Right atrium auricular region (tissue), 2 donors: ENCODE measurements at regions not wholly inside any gene's neighbourhood (a gene's known extent, or its start where the extent isn't known, plus 50 kb on each side); places are given as distances from the start of the nearest gene placed in this dataset.

Source experiments
- DNase-seq: peaks from one replicate; pipeline ENCODE4 v3.0.0-alpha.2; 2019; ENCODE audit warnings: low spot score
- H3K27ac ChIP-seq, 2 donors: fragments of 200-600 bp; sonication (generic); 1 replicate in 1 of 2; 2 replicates in 1 of 2; pipeline ENCODE4 v1.5.1; 2016 to 2019
- H3K27me3 ChIP-seq, 2 donors: fragments of 200-600 bp; sonication (generic); one replicate each; pipeline versions ENCODE4 v1.5.1 to v1.6.0; 2017 to 2019
- H3K36me3 ChIP-seq: fragments of 200-600 bp; sonication (generic); one replicate; pipeline ENCODE4 v1.5.1; 2016
- H3K4me1 ChIP-seq, 2 donors: fragments of 200-600 bp; sonication (generic); one replicate each; pipeline versions ENCODE4 v1.5.1 to v1.6.0; 2017 to 2019
- H3K4me3 ChIP-seq, 2 donors: fragments of 200-600 bp; sonication (generic); 1 replicate in 1 of 2; 2 replicates in 1 of 2; pipeline ENCODE4 v1.5.1; 2017 to 2019; ENCODE audit warnings: mild to moderate bottlenecking in 1 of 2, moderate library complexity in 1 of 2
- H3K9me3 ChIP-seq, 2 donors: fragments of 200-600 bp; sonication (generic); one replicate each; pipeline ENCODE4 v1.5.1; 2019
- TF ChIP-seq, protein P1 (sequence below), 2 donors: fragments of 200-600 bp; sonication (generic); IDR thresholded peaks; one replicate each; pipeline ENCODE4 v1.5.1; 2019; ENCODE audit warnings: antibody characterized with exemption in 2 of 2

DNA sequence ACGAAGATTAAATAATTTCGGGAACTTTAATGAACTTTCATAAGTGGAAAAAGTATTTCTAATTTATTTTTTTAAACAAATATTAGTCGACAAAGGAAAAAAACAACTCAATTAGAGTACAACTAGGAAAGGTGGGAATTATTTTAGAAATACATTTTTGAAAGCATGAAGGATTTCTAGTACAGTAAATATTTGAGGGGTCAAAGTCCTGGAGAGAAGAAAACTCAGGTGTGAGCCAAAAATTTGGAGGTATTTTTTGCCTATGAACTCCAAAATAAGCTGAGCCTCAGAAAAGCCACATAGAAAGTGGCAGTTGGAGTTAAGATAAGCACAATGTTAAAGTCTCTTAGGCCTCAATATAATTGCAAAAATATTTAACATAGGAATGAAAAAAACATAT is 2017.3 kb downstream of the C4orf33 start:
- no peak overlapping the region for H3K27ac ChIP-seq
- H3K4me1 ChIP-seq: no peaks in the 10 kb centered on the region
- TF ChIP-seq, protein P1, sequence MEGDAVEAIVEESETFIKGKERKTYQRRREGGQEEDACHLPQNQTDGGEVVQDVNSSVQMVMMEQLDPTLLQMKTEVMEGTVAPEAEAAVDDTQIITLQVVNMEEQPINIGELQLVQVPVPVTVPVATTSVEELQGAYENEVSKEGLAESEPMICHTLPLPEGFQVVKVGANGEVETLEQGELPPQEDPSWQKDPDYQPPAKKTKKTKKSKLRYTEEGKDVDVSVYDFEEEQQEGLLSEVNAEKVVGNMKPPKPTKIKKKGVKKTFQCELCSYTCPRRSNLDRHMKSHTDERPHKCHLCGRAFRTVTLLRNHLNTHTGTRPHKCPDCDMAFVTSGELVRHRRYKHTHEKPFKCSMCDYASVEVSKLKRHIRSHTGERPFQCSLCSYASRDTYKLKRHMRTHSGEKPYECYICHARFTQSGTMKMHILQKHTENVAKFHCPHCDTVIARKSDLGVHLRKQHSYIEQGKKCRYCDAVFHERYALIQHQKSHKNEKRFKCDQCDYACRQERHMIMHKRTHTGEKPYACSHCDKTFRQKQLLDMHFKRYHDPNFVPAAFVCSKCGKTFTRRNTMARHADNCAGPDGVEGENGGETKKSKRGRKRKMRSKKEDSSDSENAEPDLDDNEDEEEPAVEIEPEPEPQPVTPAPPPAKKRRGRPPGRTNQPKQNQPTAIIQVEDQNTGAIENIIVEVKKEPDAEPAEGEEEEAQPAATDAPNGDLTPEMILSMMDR (IDR thresholded peaks at IDR 0.05): no peak
- no peak overlapping the region for H3K4me3 ChIP-seq
- no peaks in the 10 kb centered on the region for H3K27me3 ChIP-seq
- H3K9me3 ChIP-seq: peaks cover 0 to under 1% of the 10 kb centered on the region in 2 donors
- DNase-seq: no peak
- no peaks in the 10 kb centered on the region for H3K36me3 ChIP-seq

GRCh38 chr4:131113704-131114103 is 2017.8 kb downstream of the C4orf33 start:
- no peaks in the 10 kb centered on the region for H3K36me3 ChIP-seq
- DNase-seq: no peak
- no peaks in the 10 kb centered on the region for H3K9me3 ChIP-seq
- no peak overlapping the region for H3K4me3 ChIP-seq
- H3K4me1 ChIP-seq: no peaks in the 10 kb centered on the region
- H3K27me3 ChIP-seq: no peaks in the 10 kb centered on the region
- no peak overlapping the region for H3K27ac ChIP-seq
- TF ChIP-seq, protein P1 (IDR thresholded peaks at IDR 0.05): no peak

- Histone ChIP-seq H3K9me3 (no peaks in the 10 kb centered on the region), H3K4me1 (no peaks in the 10 kb centered on the region), H3K36me3 (no peaks in the 10 kb centered on the region), H3K27ac (no peak overlapping the region), H3K4me3 (no peak overlapping the region), H3K27me3 (no peaks in the 10 kb centered on the region)
- TF ChIP-seq, protein P1 (IDR thresholded peaks at IDR 0.05): no peak
- DNase-seq: no peak
Measured at GRCh38 chr4:131119661-131120060, 2023.7 kb downstream of the C4orf33 start.

DNA sequence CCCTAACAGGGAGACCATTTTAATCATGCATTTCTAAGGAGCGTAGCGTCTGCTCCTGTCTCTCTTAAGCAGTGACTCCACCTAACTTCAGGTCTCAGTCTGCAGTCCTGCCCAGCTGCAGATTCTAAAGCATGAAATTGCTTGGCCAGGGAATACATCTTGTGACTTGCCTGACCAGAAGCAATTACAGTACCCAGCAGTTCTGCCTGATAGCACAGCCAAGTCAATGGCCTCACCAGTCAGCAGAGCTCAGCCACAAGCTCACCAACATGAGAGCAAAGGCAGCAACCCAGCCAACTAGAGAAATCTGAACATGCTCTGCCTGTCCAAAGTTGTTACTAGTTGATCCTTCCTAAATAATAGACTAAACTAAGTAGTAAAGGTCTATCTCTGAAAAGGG is 2011.9 kb upstream of the PCDH10 start:
- Histone ChIP-seq H3K4me3 (no peak overlapping the region), H3K36me3 (no peaks in the 10 kb centered on the region), H3K4me1 (no peaks in the 10 kb centered on the region), H3K27me3 (no peaks in the 10 kb centered on the region), H3K9me3 (no peaks in the 10 kb centered on the region), H3K27ac (no peak overlapping the region)
- TF ChIP-seq, protein P1 (IDR thresholded peaks at IDR 0.05): no peak
- no peak for DNase-seq

DNA sequence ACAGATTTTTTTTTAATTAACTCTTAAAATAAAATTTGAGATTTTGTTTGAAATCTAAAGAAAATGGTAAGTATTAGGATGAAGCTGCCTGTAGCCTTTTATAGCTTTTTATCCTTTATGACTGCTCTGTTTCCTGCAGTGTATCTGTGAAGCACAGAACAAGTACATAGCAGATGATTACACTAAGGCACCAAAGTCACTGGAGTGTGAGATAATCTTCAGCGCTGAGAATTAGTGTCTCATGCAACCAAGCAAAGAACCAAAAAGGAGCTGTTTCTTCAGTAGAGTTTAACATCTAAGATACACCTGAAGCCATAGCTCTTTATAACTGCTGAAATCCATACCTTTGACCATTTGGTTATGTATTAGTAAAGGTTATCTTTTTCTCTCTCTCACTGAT is 1989.8 kb upstream of the PCDH10 start:
- TF ChIP-seq, protein P1 (IDR thresholded peaks at IDR 0.05): no peak
- H3K27ac ChIP-seq: no peak overlapping the region
- H3K4me1 ChIP-seq: no peaks in the 10 kb centered on the region
- H3K4me3 ChIP-seq: no peak overlapping the region
- DNase-seq: no peak
- no peaks in the 10 kb centered on the region for H3K36me3 ChIP-seq
- no peaks in the 10 kb centered on the region for H3K9me3 ChIP-seq
- no peaks in the 10 kb centered on the region for H3K27me3 ChIP-seq

- Histone ChIP-seq H3K9me3 (peaks cover 0 to 12% of the 10 kb centered on the region in 2 donors), H3K4me1 (no peaks in the 10 kb centered on the region), H3K4me3 (no peak overlapping the region), H3K27me3 (no peaks in the 10 kb centered on the region), H3K36me3 (no peaks in the 10 kb centered on the region), H3K27ac (no peak overlapping the region)
- TF ChIP-seq, protein P1 (IDR thresholded peaks at IDR 0.05): no peak
- no peak for DNase-seq
Measured at GRCh38 chr4:131192318-131192717, 1956.8 kb upstream of the PCDH10 start.
